ENCODE measurements at regions not wholly inside any gene's neighbourhood (a gene's known extent, or its start where the extent isn't known, plus 50 kb on each side); places are given as distances from the start of the nearest gene placed in this dataset.
A peak's percentile ranks its signal among the peaks of the same experiment; 100 is the strongest.

GRCh38 chr5:116652903-116653302, 78.3 kb upstream of the SEMA6A start:
- DNase-seq: no peak

- peak; percentile 69 for DNase-seq
These were observed 77.6 kb upstream of the SEMA6A start for GRCh38 chr5:116652196-116652729.

- DNase-seq: no peak
These were observed 77.0 kb upstream of the SEMA6A start for GRCh38 chr5:116651653-116652052.

- DNase-seq: no peak
These were observed 76.3 kb upstream of the SEMA6A start for GRCh38 chr5:116650964-116651363.

GRCh38 chr5:116650544-116650943, 75.9 kb upstream of the SEMA6A start:
- no peak for DNase-seq

- DNase-seq: no peak
These were observed 72.1 kb upstream of the SEMA6A start for GRCh38 chr5:116646611-116647289.

GRCh38 chr5:116645627-116646026, 71.0 kb upstream of the SEMA6A start:
- no peak for DNase-seq

GRCh38 chr5:116640236-116640635, 65.6 kb upstream of the SEMA6A start:
- no peak for DNase-seq

GRCh38 chr5:116637149-116637740, 62.6 kb upstream of the SEMA6A start:
- DNase-seq: no peak

GRCh38 chr5:116632890-116633289, 58.3 kb upstream of the SEMA6A start:
- DNase-seq: no peak

GRCh38 chr5:116631147-116631546, 56.5 kb upstream of the SEMA6A start:
- no peak for DNase-seq

GRCh38 chr5:116629168-116629567, 54.5 kb upstream of the SEMA6A start:
- DNase-seq: no peak

GRCh38 chr5:116626945-116627679, 52.5 kb upstream of the SEMA6A start:
- DNase-seq: no peak

- DNase-seq: peak; percentile 15
These were observed 51.7 kb upstream of the SEMA6A start for GRCh38 chr5:116626272-116626723.

Measured in NCI-H2107 (cell line).